ENCODE measurements at regions not wholly inside any gene's neighbourhood (a gene's known extent, or its start where the extent isn't known, plus 50 kb on each side); places are given as distances from the start of the nearest gene placed in this dataset.

- peak; percentile 21; the same call in 1 of the 2 replicates for TF ChIP-seq ZNF316 (IDR thresholded peaks at IDR 0.05)
- TF ChIP-seq ID3 (CRISPR knock-in tag; IDR thresholded peaks at IDR 0.05) = no peak
- TF ChIP-seq ID3 (tag; IDR thresholded peaks at IDR 0.05) = no peak
- TF ChIP-seq ARID4B (CRISPR knock-in tag; IDR thresholded peaks at IDR 0.05) = no peak
- no peak for TF ChIP-seq ATF7 (IDR thresholded peaks at IDR 0.05)
- Histone ChIP-seq H4K20me1 (replicated peaks; ENCODE audit: control insufficient read depth, insufficient read depth, low read length) (no peaks in the 10 kb centered on the region), H3K4me3 (no peak overlapping the region), H3K27ac (ENCODE audit: extremely low read depth, low read depth, low read length) (no peak overlapping the region), H3K27me3 (ENCODE audit: control insufficient read depth in 2 of 2, insufficient read depth in 2 of 2, low read length in 2 of 2) (no peaks in the 10 kb centered on the region), H3K9me3 (replicated peaks; ENCODE audit: control insufficient read depth, insufficient read depth, low read depth, low read length) (peaks cover 17% of the 10 kb centered on the region), H3K79me2 (ENCODE audit: control insufficient read depth, insufficient read depth, low read length) (no peaks in the 10 kb centered on the region), H3K9ac (ENCODE audit: insufficient read depth in 1 of 2, low read depth in 2 of 2, low read length in 2 of 2) (no peak overlapping the region), H2AFZ (ENCODE audit: low read depth, low read length) (no peak overlapping the region; the same call in 1 of the 2 replicates), H3K4me2 (ENCODE audit: insufficient read depth, low read length) (no peak overlapping the region), H3K4me1 (replicated peaks in 1 of 2; ENCODE audit: control insufficient read depth in 2 of 2, insufficient read depth in 2 of 2, low read length in 2 of 2) (peaks cover 9 to 44% of the 10 kb centered on the region in 2 experiments), H3K9me1 (ENCODE audit: control insufficient read depth, insufficient read depth, low read length) (no peaks in the 10 kb centered on the region), H3K36me3 (ENCODE audit: control insufficient read depth, insufficient read depth, low read length) (no peaks in the 10 kb centered on the region)
- BruUV-seq (replicated peaks) = no TSS peak
- CTCF ChIA-PET (ENCODE audit: low intra/inter-chr PET ratio) = no interaction called here
- FAIRE-seq (no peak), DNase-seq (ENCODE audit: extremely low read depth in 1 of 4, low spot score in 3 of 4) (no peak), ATAC-seq (no peak)
- 100% methylated on average over 5 of the region's 5 CpGs for WGBS (ENCODE audit: insufficient coverage, low coverage, missing lambda C conversion rate)
- in situ Hi-C loops (cut with MboI) = no loop called here
- intact Hi-C loops (cut with micrococcal nuclease) = loop anchor here (10.0 kb wide), 2 partner anchors 137 to 323 kb away; no protein-coding TSS in a partner anchor
- POLR2A ChIA-PET = interaction anchor here (0.9 to 1.5 kb wide), 3 partner anchors 9 to 342 kb away, joined by 3 to 5 read pairs (median 3); no protein-coding TSS in a partner anchor
These were observed 276.2 kb upstream of the KLF3 start for GRCh38 chr4:38387819-38388218.

Data from K562 (cell line).